ENCODE measurements at regions not wholly inside any gene's neighbourhood (a gene's known extent, or its start where the extent isn't known, plus 50 kb on each side); places are given as distances from the start of the nearest gene placed in this dataset.
"Not testable (repeated sequence)": the region's sequence is repeated elsewhere in the genome, so short reads cannot be mapped to it uniquely, and the experiment has no call there.

- no peak for DNase-seq (ENCODE audit: low read depth)
Observed at GRCh38 chr5:110221036-110221435, 505.4 kb downstream of the TMEM232 start.

- no peak for DNase-seq (ENCODE audit: low read depth)
Observed at GRCh38 chr5:110224050-110224449, 502.4 kb downstream of the TMEM232 start.

GRCh38 chr5:110225949-110226348 lies 500.5 kb downstream of the TMEM232 start:
- DNase-seq (ENCODE audit: low read depth) = no peak

- peak; percentile 21 for DNase-seq (ENCODE audit: low read depth)
Observed at GRCh38 chr5:110239786-110240185, 486.7 kb downstream of the TMEM232 start.

DNA sequence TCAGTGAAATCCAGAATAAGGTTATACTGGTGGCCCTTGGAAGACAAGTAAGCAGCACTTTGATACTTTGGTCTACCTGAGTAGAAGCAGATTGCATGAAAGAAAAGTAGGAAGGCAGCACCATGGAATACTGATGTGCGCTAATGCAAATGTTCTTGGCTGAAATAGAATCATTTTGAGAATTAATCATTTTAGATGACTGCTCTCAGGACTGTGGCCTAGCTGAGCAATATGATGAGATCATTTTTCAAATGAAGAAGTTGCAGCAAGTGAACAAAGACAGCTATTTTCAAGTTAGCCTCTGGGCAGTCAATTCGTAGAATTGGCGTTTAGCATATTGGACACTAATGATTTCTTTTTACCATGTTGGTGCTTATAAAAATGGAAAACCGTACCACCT lies 483.5 kb downstream of the TMEM232 start:
- no peak for DNase-seq (ENCODE audit: low read depth)

DNA sequence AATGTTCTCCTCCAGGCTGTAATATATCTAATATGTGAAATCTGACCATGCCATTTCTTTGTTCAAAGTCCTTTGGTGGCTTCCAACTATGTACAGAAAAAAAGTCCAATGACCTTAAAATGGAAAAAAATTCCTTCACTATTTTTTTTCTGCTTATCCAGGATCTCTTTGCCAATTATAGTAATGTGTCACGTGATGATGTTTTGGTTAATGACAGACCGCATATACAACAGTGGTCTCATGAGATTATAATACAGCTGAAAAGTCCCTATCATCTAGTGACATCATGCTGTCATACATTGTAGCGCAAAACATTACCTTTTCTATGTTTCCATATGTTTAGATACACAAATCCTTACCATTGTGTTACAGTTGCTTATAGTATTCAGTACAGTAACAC lies 477.6 kb downstream of the TMEM232 start:
- no peak for DNase-seq (ENCODE audit: low read depth)

DNA sequence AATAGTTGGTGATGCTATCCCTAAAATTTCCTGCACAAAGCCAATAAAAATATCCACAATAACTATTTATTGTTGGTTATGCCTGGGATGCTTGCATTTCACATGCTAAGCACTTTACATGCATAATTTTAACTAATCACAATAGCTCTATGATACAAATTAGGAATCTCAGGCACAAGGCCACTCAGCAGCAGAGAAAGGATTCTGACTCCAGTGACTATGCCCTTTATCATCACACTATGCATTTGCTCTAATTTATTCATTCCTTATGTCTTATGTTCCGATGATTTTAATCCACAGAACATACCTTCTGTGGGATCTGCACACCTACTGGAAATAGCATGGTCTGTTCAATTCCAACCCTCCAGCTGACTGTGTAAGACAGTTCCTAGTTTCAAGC lies 476.1 kb downstream of the TMEM232 start:
- no peak for DNase-seq (ENCODE audit: low read depth)

GRCh38 chr5:110250755-110251154 lies 475.7 kb downstream of the TMEM232 start:
- DNase-seq (ENCODE audit: low read depth) = no peak

- peak; percentile 32 for DNase-seq (ENCODE audit: low read depth)
Observed at GRCh38 chr5:110251366-110251765, 475.1 kb downstream of the TMEM232 start.

DNA sequence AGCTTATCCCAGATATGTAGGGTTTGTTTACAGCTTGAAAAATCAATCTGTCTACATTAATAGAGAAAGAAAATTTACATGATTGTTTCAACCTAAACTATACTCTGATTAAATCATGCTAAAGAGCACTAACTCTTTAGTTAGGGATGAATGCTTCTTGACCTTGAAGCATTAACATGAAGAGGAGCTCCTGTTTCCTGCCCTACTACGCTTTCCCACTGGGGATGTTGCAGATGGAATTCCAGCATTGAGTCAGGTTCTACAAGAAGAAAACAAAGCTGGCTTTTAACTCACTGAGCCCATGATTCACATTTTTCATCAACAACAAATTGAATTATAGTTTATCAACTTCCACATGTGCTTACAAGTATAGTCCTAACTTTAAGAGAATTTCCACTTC lies 471.3 kb downstream of the TMEM232 start:
- no peak for DNase-seq (ENCODE audit: low read depth)

GRCh38 chr5:110256298-110256697 lies 470.2 kb downstream of the TMEM232 start:
- DNase-seq (ENCODE audit: low read depth) = no peak

DNA sequence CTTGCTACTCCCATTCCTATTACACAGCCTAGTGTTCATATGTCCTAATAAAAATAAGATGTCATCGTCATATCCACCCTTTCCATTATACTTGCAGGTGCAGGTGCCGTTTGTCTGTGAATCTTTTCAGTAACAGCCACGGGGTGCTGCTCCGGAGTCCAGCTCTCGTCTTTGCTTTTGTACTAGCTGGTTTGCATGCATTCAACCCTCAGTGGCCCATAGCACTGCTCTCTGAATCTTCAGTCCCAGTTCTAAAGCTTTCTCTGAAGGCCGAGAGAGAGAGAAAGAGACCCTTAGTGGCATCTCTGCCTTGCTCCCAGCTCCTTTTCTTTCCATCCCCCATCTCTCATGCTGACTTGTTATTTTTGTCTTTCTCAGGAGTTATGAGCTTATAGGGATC lies 468.5 kb downstream of the TMEM232 start:
- DNase-seq (ENCODE audit: low read depth) = no peak

GRCh38 chr5:110258460-110259216 lies 467.8 kb downstream of the TMEM232 start:
- DNase-seq (ENCODE audit: low read depth) = peak; percentile 62

GRCh38 chr5:110262749-110263148 lies 463.7 kb downstream of the TMEM232 start:
- DNase-seq (ENCODE audit: low read depth) = no peak

GRCh38 chr5:110264661-110265060 lies 461.8 kb downstream of the TMEM232 start:
- no peak for DNase-seq (ENCODE audit: low read depth)

- DNase-seq (ENCODE audit: low read depth) = no peak
Observed at GRCh38 chr5:110265162-110265561, 461.3 kb downstream of the TMEM232 start.

GRCh38 chr5:110267714-110268113 lies 458.8 kb downstream of the TMEM232 start:
- no peak for DNase-seq (ENCODE audit: low read depth)

GRCh38 chr5:110268283-110268682 lies 458.2 kb downstream of the TMEM232 start:
- no peak for DNase-seq (ENCODE audit: low read depth)

DNA sequence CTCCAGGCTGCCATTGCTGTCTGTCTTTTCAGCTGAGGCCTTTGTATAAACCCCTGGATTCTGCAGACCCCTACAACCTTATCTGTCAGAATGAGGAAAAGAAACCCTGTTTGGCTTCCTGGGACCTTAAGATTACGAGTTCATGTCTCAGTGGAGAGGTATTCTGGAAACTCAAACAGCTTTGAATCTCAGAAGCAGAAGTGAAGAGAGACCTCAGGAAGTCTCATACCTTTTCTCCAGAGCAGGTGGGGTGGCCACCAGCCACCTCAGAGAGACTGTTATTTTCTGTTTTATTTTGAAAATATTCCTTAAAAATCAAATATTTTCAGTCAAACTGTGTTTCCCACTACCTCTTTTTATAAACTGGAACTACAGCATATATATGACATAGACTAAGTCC lies 457.5 kb downstream of the TMEM232 start:
- no peak for DNase-seq (ENCODE audit: low read depth)

GRCh38 chr5:110269478-110270142 lies 456.9 kb downstream of the TMEM232 start:
- peak; percentile 30 for DNase-seq (ENCODE audit: low read depth)

DNA sequence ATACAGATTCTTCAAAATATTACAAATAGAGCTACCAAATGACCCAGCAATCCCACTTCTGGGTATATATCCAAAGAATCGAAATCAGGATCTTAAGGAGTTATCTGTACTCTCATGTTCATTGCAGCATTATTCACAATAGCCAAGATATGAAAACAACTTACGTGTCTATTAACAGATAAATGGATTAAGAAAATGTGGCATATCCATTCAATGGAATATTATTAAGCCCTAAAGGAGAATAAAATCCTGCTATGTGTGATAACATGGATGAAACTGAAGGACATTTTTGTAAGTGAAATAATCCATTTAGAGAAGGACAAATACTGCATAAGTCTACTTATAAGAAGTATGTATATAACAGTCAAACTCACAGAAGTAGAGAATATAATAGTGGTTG lies 450.6 kb downstream of the TMEM232 start:
- DNase-seq (ENCODE audit: low read depth) = no peak

GRCh38 chr5:110278449-110278848 lies 448.0 kb downstream of the TMEM232 start:
- not testable (repeated sequence) for DNase-seq (ENCODE audit: low read depth)

DNA sequence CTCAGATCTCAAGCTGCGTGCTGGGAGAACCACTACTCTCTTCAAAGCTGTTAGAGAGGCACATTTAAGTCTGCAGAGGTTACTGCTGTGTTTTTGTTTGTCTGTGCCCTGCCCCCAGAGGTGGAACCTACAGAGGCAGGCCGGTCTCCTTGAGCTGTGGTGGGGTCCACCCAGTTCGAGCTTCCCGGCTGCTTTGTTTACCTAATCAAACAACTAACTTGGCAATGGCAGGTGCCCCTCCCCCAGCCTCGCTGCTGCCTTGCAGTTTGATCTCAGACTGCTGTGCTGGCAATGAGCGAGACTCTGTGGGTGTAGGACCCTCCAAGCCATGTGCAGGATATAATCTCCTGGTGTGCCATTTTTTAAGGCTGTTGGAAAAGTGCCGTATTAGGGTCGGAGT lies 442.4 kb downstream of the TMEM232 start:
- not testable (repeated sequence) for DNase-seq (ENCODE audit: low read depth)

All from myocyte (in vitro differentiated cells).